ENCODE measurements at regions not wholly inside any gene's neighbourhood (a gene's known extent, or its start where the extent isn't known, plus 50 kb on each side); places are given as distances from the start of the nearest gene placed in this dataset.

GRCh38 chr13:111844682-111845081 lies 222.3 kb upstream of the SOX1 start:
- TF ChIP-seq CTCF (IDR thresholded peaks at IDR 0.05) (no peak), POLR2A (IDR thresholded peaks at IDR 0.05) (no peak)

Data from suprapubic skin (tissue), 3 donors.